CD4-positive, CD25-positive, alpha-beta regulatory T cell (primary cell): ENCODE measurements at regions not wholly inside any gene's neighbourhood (a gene's known extent, or its start where the extent isn't known, plus 50 kb on each side); places are given as distances from the start of the nearest gene placed in this dataset.

ENCODE experiments used
- ATAC-seq, 2 donors: fragments of 150-1000 bp; cut with Tn5 transposase; one replicate each; pipeline ENCODE4 v1.10.0; 2021; ENCODE audit warnings: low read depth in 2 of 2, moderate number of reproducible peaks in 2 of 2, moderate library complexity in 1 of 2
- DNase-seq, 3 donors: peaks; one replicate each; pipeline versions ENCODE4 v3.0.0 to v3.0.0-alpha.2; 2012 to 2022; ENCODE audit warnings: mixed read lengths in 1 of 3
- H3K27ac ChIP-seq: one replicate; pipeline ENCODE4 v1.7.0; 2013; ENCODE audit warnings: mild to moderate bottlenecking, low read length; ENCODE audit not compliant: insufficient read depth, poor library complexity, severe bottlenecking
- H3K27me3 ChIP-seq: one replicate; pipeline ENCODE4 v1.7.0; 2013; ENCODE audit warnings: low read length; ENCODE audit not compliant: control insufficient read depth, insufficient read depth
- H3K36me3 ChIP-seq: one replicate; pipeline ENCODE4 v1.7.0; 2013; ENCODE audit warnings: mild to moderate bottlenecking, low read length, moderate library complexity; ENCODE audit not compliant: control insufficient read depth, insufficient read depth
- H3K4me1 ChIP-seq: 2 replicates; pipeline ENCODE4 v1.7.0; 2013; ENCODE audit warnings: mild to moderate bottlenecking, low read length; ENCODE audit not compliant: insufficient read depth, control insufficient read depth, poor library complexity, severe bottlenecking
- H3K4me3 ChIP-seq: one replicate; pipeline ENCODE4 v1.7.0; 2013; ENCODE audit warnings: low read depth, mild to moderate bottlenecking, low read length, moderate library complexity
- H3K9me3 ChIP-seq, 2 experiments: 1 replicate in 1 of 2; 2 replicates in 1 of 2; pipeline ENCODE4 v1.7.0; 2013; ENCODE audit warnings: low read length in 2 of 2, mild to moderate bottlenecking in 1 of 2, moderate library complexity in 1 of 2; ENCODE audit not compliant: control insufficient read depth in 2 of 2
- H3K27ac Mint-ChIP-seq, 3 donors: one replicate each; pipeline ENCODE4 v1.8.0; 2020 to 2022; ENCODE audit warnings: mild to moderate bottlenecking in 3 of 3, mixed read lengths in 3 of 3, moderate library complexity in 2 of 3
- H3K27me3 Mint-ChIP-seq: one replicate; pipeline ENCODE4 v1.8.0; 2022; ENCODE audit warnings: mild to moderate bottlenecking, mixed read lengths
- H3K36me3 Mint-ChIP-seq: one replicate; pipeline ENCODE4 v1.8.0; 2020; ENCODE audit warnings: mixed read lengths
- H3K4me1 Mint-ChIP-seq, 4 donors: one replicate each; pipeline ENCODE4 v1.8.0; 2020 to 2022; ENCODE audit warnings: mixed read lengths in 4 of 4, mild to moderate bottlenecking in 1 of 4
- H3K4me3 Mint-ChIP-seq, 4 donors: one replicate each; pipeline ENCODE4 v1.8.0; 2020 to 2022; ENCODE audit warnings: mild to moderate bottlenecking in 4 of 4, mixed read lengths in 4 of 4, moderate library complexity in 3 of 4
- H3K9me3 Mint-ChIP-seq, 7 donors: one replicate each; pipeline ENCODE4 v1.8.0; 2020 to 2022; ENCODE audit warnings: mixed read lengths in 7 of 7, mild to moderate bottlenecking in 3 of 7, moderate library complexity in 2 of 7

- Histone ChIP-seq H3K4me3 (no peak overlapping the region), H3K27me3 (no peaks in the 10 kb centered on the region), H3K9me3 (no peaks in the 10 kb centered on the region), H3K36me3 (no peaks in the 10 kb centered on the region), H3K4me1 (no peaks in the 10 kb centered on the region), H3K27ac (no peak overlapping the region)
- no peak overlapping the region for H3K4me3 Mint-ChIP-seq
- peaks cover 5% of the 10 kb centered on the region for H3K27me3 Mint-ChIP-seq
- H3K36me3 Mint-ChIP-seq, result peaks cover 3% of the 10 kb centered on the region
- H3K9me3 Mint-ChIP-seq, result no peaks in the 10 kb centered on the region
- ATAC-seq (no peak), DNase-seq (no peak)
- H3K4me1 Mint-ChIP-seq, result no peaks in the 10 kb centered on the region
- H3K27ac Mint-ChIP-seq, result no peak overlapping the region
Measured at GRCh38 chr6:138580801-138581200, 81.5 kb upstream of the NHSL1 start.

DNA sequence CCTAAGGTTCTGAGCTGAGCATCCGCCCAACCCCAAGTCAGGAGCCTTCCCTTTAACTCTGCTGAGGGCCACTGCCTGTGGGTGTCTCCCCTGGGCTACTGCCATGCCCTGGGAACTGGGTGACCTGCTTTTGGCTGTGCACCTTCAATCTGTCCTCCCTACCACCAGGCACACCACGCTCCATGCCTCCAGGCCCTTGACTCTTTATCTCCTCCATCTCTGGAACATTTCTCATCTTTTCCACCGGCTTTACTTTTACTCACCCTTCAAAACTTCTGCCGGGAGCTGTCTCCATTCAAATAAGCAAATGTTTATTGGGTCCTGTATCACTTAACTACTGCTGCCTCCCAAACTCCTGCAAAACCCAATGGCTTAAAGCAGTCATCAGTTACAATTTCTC lies 83.3 kb upstream of the NHSL1 start:
- H3K36me3 ChIP-seq, result no peaks in the 10 kb centered on the region
- no peaks in the 10 kb centered on the region for H3K9me3 Mint-ChIP-seq
- H3K36me3 Mint-ChIP-seq, result peaks cover 3% of the 10 kb centered on the region
- no peaks in the 10 kb centered on the region for H3K27me3 ChIP-seq
- DNase-seq, result no peak
- ATAC-seq, result no peak
- H3K27ac Mint-ChIP-seq, result no peak overlapping the region
- H3K27me3 Mint-ChIP-seq, result peaks cover 12% of the 10 kb centered on the region
- H3K4me3 ChIP-seq, result no peak overlapping the region
- peaks cover 0 to 4% (median 0%) of the 10 kb centered on the region in 4 donors for H3K4me1 Mint-ChIP-seq
- H3K4me1 ChIP-seq, result no peaks in the 10 kb centered on the region
- H3K27ac ChIP-seq, result no peak overlapping the region
- no peak overlapping the region for H3K4me3 Mint-ChIP-seq
- H3K9me3 ChIP-seq, result no peaks in the 10 kb centered on the region

DNA sequence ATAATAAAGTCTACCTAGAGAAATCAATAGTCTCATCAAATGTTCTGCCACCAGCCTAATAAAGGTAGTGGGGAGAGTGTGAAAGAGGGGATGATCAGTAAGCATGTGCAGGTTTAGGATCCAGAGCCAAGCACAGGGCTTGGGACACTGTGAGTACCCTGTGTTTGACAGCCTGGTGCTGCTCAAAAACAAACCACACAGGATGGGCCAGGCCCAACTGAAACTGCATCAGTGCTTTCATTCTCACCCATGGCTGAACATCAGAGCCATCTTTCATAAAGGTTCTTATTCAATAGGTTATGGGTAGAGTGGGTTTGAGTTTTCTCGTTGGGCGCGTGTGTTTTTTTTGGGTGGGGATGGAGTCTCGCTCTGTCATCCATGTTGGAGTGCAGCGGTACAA lies 87.3 kb upstream of the NHSL1 start:
- Mint-ChIP-seq H3K4me3 (no peak overlapping the region), H3K36me3 (peaks cover 3% of the 10 kb centered on the region), H3K27ac (no peak overlapping the region), H3K27me3 (peaks cover 7% of the 10 kb centered on the region), H3K4me1 (peaks cover 0 to 9% (median 4%) of the 10 kb centered on the region in 4 donors), H3K9me3 (peaks cover 0 to 2% (median 0%) of the 10 kb centered on the region in 7 donors)
- DNase-seq, result peak in 1 of 3 donors; percentile 76
- Histone ChIP-seq H3K9me3 (no peaks in the 10 kb centered on the region), H3K27me3 (no peaks in the 10 kb centered on the region), H3K36me3 (no peaks in the 10 kb centered on the region), H3K4me3 (no peak overlapping the region), H3K27ac (no peak overlapping the region), H3K4me1 (no peaks in the 10 kb centered on the region)
- no peak for ATAC-seq

DNA sequence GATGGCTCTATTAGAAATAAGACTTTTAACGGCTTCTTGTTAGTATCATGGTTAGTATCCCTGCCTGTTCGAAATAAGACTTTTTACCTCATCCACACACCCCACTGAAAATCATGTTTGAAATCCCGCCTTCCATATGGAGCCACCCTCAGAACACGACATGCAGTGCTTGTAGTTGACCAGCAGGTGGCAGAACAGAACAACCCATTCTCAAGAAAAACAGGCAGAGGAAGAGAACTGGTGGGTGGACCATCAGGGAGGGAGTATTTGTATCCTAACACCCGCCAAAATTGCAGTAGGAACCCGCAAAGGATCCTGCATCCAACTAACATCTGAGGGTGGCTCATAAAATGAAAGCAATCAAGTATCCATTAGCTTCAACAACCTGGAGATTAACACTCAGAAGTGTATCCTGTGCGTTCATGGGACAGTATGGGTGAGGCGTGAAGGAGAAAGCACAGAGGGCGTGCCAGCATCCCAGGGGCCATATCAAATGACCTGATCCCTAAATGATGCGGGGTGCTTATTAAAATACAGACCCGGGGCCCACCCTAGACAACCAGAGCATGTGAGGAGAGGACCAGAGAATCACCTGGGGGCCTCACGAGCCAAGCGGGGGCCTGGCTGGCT lies 89.6 kb upstream of the NHSL1 start:
- Histone ChIP-seq H3K36me3 (no peaks in the 10 kb centered on the region), H3K9me3 (no peaks in the 10 kb centered on the region), H3K27ac (no peak overlapping the region), H3K27me3 (no peaks in the 10 kb centered on the region), H3K4me3 (no peak overlapping the region), H3K4me1 (peaks cover 7% of the 10 kb centered on the region)
- peaks cover 0 to 2% (median 0%) of the 10 kb centered on the region in 7 donors for H3K9me3 Mint-ChIP-seq
- H3K36me3 Mint-ChIP-seq, result no peaks in the 10 kb centered on the region
- H3K27me3 Mint-ChIP-seq, result peaks cover 7% of the 10 kb centered on the region
- H3K4me3 Mint-ChIP-seq, result no peak overlapping the region
- ATAC-seq (peak in 1 of 2 donors; percentile 49), DNase-seq (peak; percentile 19 to 80 (median 50))
- H3K27ac Mint-ChIP-seq, result peak overlapping the region in 1 of 3 donors; percentile 58
- H3K4me1 Mint-ChIP-seq, result peaks cover 10 to 20% (median 16%) of the 10 kb centered on the region in 4 donors

- Mint-ChIP-seq H3K27me3 (peaks cover 7% of the 10 kb centered on the region), H3K9me3 (peaks cover 0 to 2% (median 0%) of the 10 kb centered on the region in 7 donors), H3K27ac (peak overlapping the region in 1 of 3 donors; percentile 52), H3K36me3 (no peaks in the 10 kb centered on the region), H3K4me1 (peaks cover 10 to 20% (median 17%) of the 10 kb centered on the region in 4 donors), H3K4me3 (no peak overlapping the region)
- Histone ChIP-seq H3K9me3 (no peaks in the 10 kb centered on the region), H3K4me1 (peaks cover 7% of the 10 kb centered on the region), H3K36me3 (no peaks in the 10 kb centered on the region), H3K27ac (no peak overlapping the region), H3K27me3 (no peaks in the 10 kb centered on the region), H3K4me3 (no peak overlapping the region)
- DNase-seq (peak; percentile 15 to 56 (median 27)), ATAC-seq (no peak)
Measured at GRCh38 chr6:138590796-138591709, 91.8 kb upstream of the NHSL1 start.

- DNase-seq, result peak in 1 of 3 donors; percentile 17
- Histone ChIP-seq H3K36me3 (no peaks in the 10 kb centered on the region), H3K27me3 (no peaks in the 10 kb centered on the region), H3K4me1 (peaks cover 7% of the 10 kb centered on the region), H3K4me3 (peak overlapping the region; percentile 60), H3K9me3 (no peaks in the 10 kb centered on the region), H3K27ac (no peak overlapping the region)
- Mint-ChIP-seq H3K36me3 (no peaks in the 10 kb centered on the region), H3K4me1 (peaks cover 10 to 20% (median 15%) of the 10 kb centered on the region in 4 donors), H3K4me3 (peak overlapping the region in 2 of 4 donors; percentile 45 to 47), H3K27me3 (no peaks in the 10 kb centered on the region), H3K9me3 (peaks cover 0 to 2% (median 0%) of the 10 kb centered on the region in 7 donors), H3K27ac (peak overlapping the region in 2 of 3 donors; percentile 26 to 63)
- no peak for ATAC-seq
Measured at GRCh38 chr6:138592749-138593123, 93.4 kb upstream of the NHSL1 start.

GRCh38 chr6:138593124-138593877 lies 94.0 kb upstream of the NHSL1 start:
- Histone ChIP-seq H3K27ac (no peak overlapping the region), H3K27me3 (no peaks in the 10 kb centered on the region), H3K36me3 (no peaks in the 10 kb centered on the region), H3K4me3 (peak overlapping the region; percentile 60), H3K9me3 (no peaks in the 10 kb centered on the region), H3K4me1 (peaks cover 7% of the 10 kb centered on the region)
- ATAC-seq (peak; percentile 84 to 85), DNase-seq (peak in 2 of 3 donors; percentile 5 to 64)
- Mint-ChIP-seq H3K27ac (peak overlapping the region in 2 of 3 donors; percentile 26 to 63), H3K4me3 (peak overlapping the region in 2 of 4 donors; percentile 15 to 45), H3K4me1 (peaks cover 10 to 20% (median 15%) of the 10 kb centered on the region in 4 donors), H3K9me3 (peaks cover 0 to 2% (median 0%) of the 10 kb centered on the region in 7 donors), H3K36me3 (no peaks in the 10 kb centered on the region), H3K27me3 (no peaks in the 10 kb centered on the region)
